GM19438 (cell line): ENCODE measurements at regions not wholly inside any gene's neighbourhood (a gene's known extent, or its start where the extent isn't known, plus 50 kb on each side); places are given as distances from the start of the nearest gene placed in this dataset.

Experiments
- ATAC-seq: cut with Tn5 transposase; IDR thresholded peaks from one replicate; pipeline ENCODE4 v1.9.1; 2021; ENCODE audit warnings: low read depth; ENCODE audit not compliant: unreplicated experiment

- ATAC-seq = no peak
Measured at GRCh38 chr4:10181745-10182445, 65.3 kb upstream of the WDR1 start.

DNA sequence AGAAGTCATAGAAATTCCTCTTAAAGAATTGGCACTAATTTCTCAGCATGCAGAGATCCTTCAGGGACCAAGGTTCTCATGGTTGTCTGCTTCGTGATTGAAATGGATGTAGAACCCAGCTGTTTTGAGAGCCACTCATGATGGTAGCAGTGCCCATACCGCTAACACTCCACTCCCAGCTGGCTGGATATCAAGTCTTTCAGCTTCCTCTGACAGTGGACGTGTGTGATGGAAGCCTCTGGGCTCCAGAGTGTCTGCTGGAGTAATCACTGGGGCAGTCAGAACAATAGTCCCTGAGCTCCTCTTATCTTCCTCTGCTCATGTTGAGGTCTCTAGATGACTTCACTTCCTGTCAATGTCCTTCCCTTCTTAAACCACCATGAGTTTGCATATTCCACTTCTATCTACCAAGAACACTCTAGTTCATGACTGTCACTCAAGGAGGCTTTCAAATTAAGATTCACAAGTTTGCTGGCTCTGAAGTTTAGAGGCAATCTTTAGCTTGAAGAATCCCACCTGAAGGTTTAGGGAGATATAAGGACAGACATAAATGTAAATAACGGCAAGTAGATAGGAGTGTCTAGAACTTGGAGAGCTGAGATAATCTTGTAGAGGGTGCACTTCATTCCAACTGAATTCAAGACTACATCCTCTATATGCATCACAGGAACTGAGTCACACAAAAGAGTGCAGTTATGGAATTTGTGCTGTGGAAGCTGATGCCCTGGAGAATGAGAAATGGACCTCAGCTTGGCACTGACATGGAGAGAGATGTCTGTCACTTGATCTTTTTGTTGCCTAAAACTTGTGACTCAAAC lies 64.5 kb upstream of the WDR1 start:
- ATAC-seq = peak; percentile 89

GRCh38 chr4:10180603-10180926 lies 64.0 kb upstream of the WDR1 start:
- ATAC-seq = no peak

- ATAC-seq = no peak
Measured at GRCh38 chr4:10179957-10180602, 63.5 kb upstream of the WDR1 start.

DNA sequence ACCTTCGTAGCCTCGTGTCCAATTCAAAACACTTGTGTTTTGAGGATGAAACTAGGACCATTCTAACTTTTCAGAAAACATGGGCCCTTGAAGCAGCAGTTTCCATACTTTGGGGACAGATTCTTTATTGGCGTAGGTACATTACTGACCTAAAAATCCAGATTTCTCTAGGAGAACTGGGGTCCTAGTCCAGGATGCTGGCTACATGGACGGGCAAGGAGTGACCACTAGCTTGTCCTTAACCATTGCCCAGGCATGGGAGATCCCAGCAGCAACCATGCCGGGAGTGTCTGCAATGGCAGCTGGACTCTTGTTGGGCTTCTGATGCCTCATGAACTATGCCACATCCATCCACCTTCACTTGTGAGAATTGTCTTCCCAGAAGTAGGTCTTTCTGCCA lies 62.2 kb upstream of the WDR1 start:
- no peak for ATAC-seq

GRCh38 chr4:10175626-10176025 lies 59.0 kb upstream of the WDR1 start:
- ATAC-seq = no peak

DNA sequence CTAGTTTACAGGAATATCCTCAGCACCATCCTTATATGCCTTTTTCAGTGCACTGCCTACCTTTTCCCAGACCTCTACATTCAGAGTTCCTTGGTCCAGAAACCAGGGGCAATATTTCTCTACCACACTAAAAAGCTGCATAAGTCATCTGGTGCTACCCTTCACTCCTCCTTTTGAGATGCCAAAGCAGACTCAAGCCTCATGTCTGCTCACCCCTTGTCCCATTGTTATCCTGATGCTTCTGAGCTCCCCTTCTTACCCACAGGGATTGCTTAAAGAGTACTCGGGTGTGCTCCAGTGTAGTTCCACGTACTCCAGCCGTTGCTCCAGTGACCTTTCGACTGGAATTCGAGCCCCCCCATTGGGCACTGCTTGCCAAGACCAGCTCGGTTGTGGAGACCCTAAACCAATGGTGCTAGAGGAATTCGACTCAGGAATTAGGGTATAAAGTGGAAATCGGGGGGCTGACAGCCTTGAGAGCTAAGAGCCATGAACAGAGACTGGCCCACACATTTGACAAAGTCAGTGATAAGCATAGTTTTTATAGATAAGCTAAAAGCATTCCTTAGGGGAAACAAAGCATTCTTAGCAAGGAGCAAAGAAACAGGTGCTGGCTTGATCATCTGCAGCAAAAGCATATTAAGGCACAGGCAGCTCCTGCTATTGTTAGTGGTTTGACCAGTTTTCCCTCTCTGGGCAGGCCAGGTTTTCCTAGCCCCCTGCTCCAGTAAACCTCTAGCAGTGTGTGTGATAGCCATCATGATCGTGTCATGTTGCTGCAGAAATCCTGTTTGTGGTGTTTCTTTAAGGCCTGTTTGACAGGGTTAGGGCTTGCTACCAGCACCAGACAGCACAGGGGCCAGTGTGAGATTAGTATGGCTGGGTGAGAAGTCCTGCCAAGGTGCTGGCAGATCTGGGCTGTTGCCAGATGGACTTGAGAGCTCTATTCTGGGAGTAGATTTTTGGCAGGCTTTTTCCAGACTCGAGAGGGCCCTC lies 57.5 kb upstream of the WDR1 start:
- no peak for ATAC-seq

DNA sequence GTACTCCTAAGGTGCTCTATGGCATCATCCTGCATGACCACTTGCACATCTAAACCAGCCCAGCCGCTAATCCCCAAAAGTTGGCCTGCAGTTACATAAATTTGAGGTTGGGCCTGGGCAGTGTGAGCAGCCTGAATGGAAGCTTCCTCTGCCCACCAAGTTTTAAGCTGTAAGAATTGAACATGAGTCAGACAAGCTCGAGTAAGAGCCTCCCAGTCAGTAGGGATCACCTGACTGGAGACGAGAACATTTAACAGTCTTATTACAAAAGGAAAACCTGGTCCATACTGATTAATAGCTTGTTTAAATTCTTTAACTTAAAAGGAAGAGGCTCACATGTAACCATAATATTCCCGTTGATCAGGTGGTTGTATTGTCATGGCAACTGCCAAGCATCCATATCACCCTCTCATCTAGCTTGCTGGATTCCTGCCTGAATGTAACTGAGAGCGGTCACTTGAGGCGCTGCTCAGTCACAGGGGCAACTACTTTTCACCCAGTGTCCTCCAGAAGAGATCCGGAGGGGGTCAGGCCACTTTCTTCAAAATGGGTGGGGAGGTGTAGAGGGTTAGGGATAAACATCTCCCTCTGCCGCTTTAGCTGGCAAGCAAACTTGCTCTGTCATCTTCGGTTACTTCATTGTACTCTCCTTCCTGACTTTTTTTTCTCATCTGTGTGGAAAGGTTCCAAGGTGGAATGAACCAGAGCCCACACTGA lies 56.6 kb upstream of the WDR1 start:
- no peak for ATAC-seq

- ATAC-seq = no peak
Measured at GRCh38 chr4:10172278-10172921, 55.8 kb upstream of the WDR1 start.

DNA sequence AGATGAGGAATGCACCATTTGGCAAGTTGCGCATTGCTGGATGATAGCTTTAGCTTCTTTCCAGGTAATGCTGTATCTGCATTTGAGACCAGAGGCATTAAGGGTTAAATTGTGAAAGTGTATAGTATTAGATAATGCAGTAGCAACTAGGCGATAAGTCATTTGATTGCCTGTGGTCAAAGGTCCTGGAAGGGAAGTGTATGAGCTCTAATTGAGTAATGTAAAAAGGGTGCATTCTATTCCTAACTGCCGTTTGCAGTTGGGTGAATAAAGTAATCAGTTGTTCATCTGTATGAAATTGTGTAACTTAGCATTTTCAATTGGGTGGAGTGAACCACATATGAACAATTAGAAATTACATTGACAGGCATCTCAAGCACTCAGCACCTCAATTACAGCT lies 54.5 kb upstream of the WDR1 start:
- no peak for ATAC-seq

GRCh38 chr4:10169839-10170387 lies 53.3 kb upstream of the WDR1 start:
- no peak for ATAC-seq

- ATAC-seq = no peak
Measured at GRCh38 chr4:10168151-10168550, 51.6 kb upstream of the WDR1 start.

DNA sequence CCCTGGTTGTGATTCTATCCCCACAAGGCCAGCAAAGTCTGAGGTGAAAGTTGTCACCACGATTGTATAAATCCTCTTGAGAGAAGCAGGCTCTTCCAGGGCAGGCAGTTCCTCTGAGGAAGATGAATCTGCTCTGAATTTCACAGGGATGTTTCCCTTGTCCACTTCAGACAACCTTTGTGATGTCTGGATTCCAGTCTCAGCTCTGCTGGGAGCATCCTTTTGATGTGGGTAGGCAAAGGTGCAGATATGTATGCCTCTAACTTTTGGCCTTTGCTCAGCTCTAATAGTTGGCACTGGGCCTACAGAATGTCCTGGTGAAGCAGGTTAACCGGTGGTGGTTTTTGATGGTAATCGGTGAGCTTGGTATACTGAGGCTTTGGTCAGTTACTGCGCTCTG lies 50.6 kb upstream of the WDR1 start:
- ATAC-seq = no peak
